IMR-90 (cell line): ENCODE measurements at regions not wholly inside any gene's neighbourhood (a gene's known extent, or its start where the extent isn't known, plus 50 kb on each side); places are given as distances from the start of the nearest gene placed in this dataset.

Experiments
- ATAC-seq: fragments of 200-7000 bp; cut with Tn5 transposase; 2 replicates; pipeline ENCODE4 v1.9.1; 2020; ENCODE audit warnings: low read depth, mild to moderate bottlenecking, moderate library complexity
- BruUV-seq: library from RNA; stranded (reverse); fragments of 400-500 nt; replicated peaks from 2 replicates; lab custom pipeline; 2021; lab: Mats Ljungman, UMichigan
- CTCF ChIA-PET: fragments of 300-600 bp; formaldehyde crosslinking; extraction: SDS; loops from one replicate; lab custom pipeline; 2021; ENCODE audit warnings: antibody characterized with exemption; lab: Yijun Ruan, JAX
- POLR2A ChIA-PET: fragments of 300-600 bp; sonication (Branson Sonifier 250); formaldehyde crosslinking; loops from one replicate; lab custom pipeline; 2022; ENCODE audit warnings: antibody characterized with exemption; ENCODE audit not compliant: unreplicated experiment; lab: Charles Lee
- DNase-seq: peaks from one replicate; pipeline ENCODE4 v3.0.0; 2013
- H2AFZ ChIP-seq: replicated peaks from 2 replicates; pipeline ENCODE3; 2013; ENCODE audit warnings: low read length, mild to moderate bottlenecking; ENCODE audit not compliant: poor library complexity
- H2AK5ac ChIP-seq: 2 replicates; pipeline ENCODE4 v1.6.1; 2013; ENCODE audit warnings: low read depth, low read length, inconsistent platforms
- H2AK9ac ChIP-seq: replicated peaks from 2 replicates; pipeline ENCODE3; 2013; ENCODE audit warnings: mild to moderate bottlenecking, low read depth, low read length, moderate library complexity; ENCODE audit not compliant: poor library complexity
- H2BK120ac ChIP-seq: 2 replicates; pipeline ENCODE4 v1.6.1; 2013; ENCODE audit warnings: low read depth, low read length, inconsistent platforms
- H2BK15ac ChIP-seq: 3 replicates; pipeline ENCODE4 v1.6.1; 2013; ENCODE audit warnings: low read depth, low read length, inconsistent platforms
- H2BK20ac ChIP-seq: 2 replicates; pipeline ENCODE4 v1.6.1; 2013; ENCODE audit warnings: low read depth, mild to moderate bottlenecking, inconsistent platforms, low read length, moderate library complexity
- H2BK5ac ChIP-seq: 2 replicates; pipeline ENCODE4 v1.6.1; 2013; ENCODE audit warnings: mild to moderate bottlenecking, low read depth, low read length, inconsistent platforms; ENCODE audit not compliant: poor library complexity, severe bottlenecking
- H3K14ac ChIP-seq: replicated peaks from 2 replicates; pipeline ENCODE4 v1.6.1; 2013; ENCODE audit warnings: low read depth, low read length, inconsistent platforms
- H3K18ac ChIP-seq: 2 replicates; pipeline ENCODE4 v1.6.1; 2013; ENCODE audit warnings: low read depth, low read length, control low read depth
- H3K23ac ChIP-seq: 2 replicates; pipeline ENCODE4 v1.6.1; 2013; ENCODE audit warnings: low read depth, low read length, inconsistent platforms
- H3K27ac ChIP-seq: 2 replicates; pipeline ENCODE4 v1.5.1; 2013; ENCODE audit warnings: mild to moderate bottlenecking, control low read depth, low read length; ENCODE audit not compliant: insufficient read depth
- H3K27me3 ChIP-seq: 2 replicates; pipeline ENCODE4 v1.6.1; 2013; ENCODE audit warnings: low read length; ENCODE audit not compliant: control insufficient read depth, insufficient read depth
- H3K36me3 ChIP-seq: 2 replicates; pipeline ENCODE4 v1.6.1; 2013; ENCODE audit warnings: low read length, mixed read lengths; ENCODE audit not compliant: control insufficient read depth, insufficient read depth
- H3K4ac ChIP-seq: 2 replicates; pipeline ENCODE4 v1.6.1; 2013; ENCODE audit warnings: low read depth, low read length, inconsistent platforms
- H3K4me1 ChIP-seq: 2 replicates; pipeline ENCODE4 v1.6.1; 2013; ENCODE audit warnings: low read length, mixed read lengths; ENCODE audit not compliant: control insufficient read depth, insufficient read depth
- H3K4me2 ChIP-seq: 2 replicates; pipeline ENCODE4 v1.6.1; 2013; ENCODE audit warnings: low read depth, mild to moderate bottlenecking, control low read depth, low read length, moderate library complexity
- H3K4me3 ChIP-seq: 2 replicates; pipeline ENCODE4 v1.5.1; 2013; ENCODE audit warnings: low read depth, mild to moderate bottlenecking, control low read depth, low read length, moderate library complexity; ENCODE audit not compliant: insufficient read depth
- H3K56ac ChIP-seq: 2 replicates; pipeline ENCODE4 v1.6.1; 2013; ENCODE audit warnings: low read length, inconsistent platforms; ENCODE audit not compliant: insufficient read depth; ENCODE audit errors: extremely low read depth
- H3K79me1 ChIP-seq, 2 experiments: 2 replicates each; pipeline ENCODE4 v1.6.1; 2013; ENCODE audit warnings: low read length in 2 of 2, inconsistent platforms in 1 of 2, low read depth in 1 of 2
- H3K9ac ChIP-seq: 2 replicates; pipeline ENCODE4 v1.6.1; 2013; ENCODE audit warnings: low read depth, low read length, control low read depth
- H3K9me1 ChIP-seq: 2 replicates; pipeline ENCODE4 v1.6.1; 2013; ENCODE audit warnings: low read length, inconsistent platforms; ENCODE audit not compliant: insufficient read depth
- H3K9me3 ChIP-seq: 2 replicates; pipeline ENCODE4 v1.6.1; 2013; ENCODE audit warnings: low read length; ENCODE audit not compliant: control insufficient read depth, insufficient read depth
- H4K20me1 ChIP-seq: 2 replicates; pipeline ENCODE4 v1.6.1; 2013; ENCODE audit warnings: low read length, inconsistent platforms; ENCODE audit not compliant: insufficient read depth
- H4K5ac ChIP-seq: 2 replicates; pipeline ENCODE4 v1.6.1; 2013; ENCODE audit warnings: mild to moderate bottlenecking, low read depth, low read length, control low read depth
- H4K8ac ChIP-seq, 2 experiments: 2 replicates each; pipeline ENCODE4 v1.6.1; 2013; ENCODE audit warnings: low read depth in 2 of 2, low read length in 2 of 2, control low read depth in 1 of 2, inconsistent platforms in 1 of 2
- H4K91ac ChIP-seq: 2 replicates; pipeline ENCODE4 v1.6.1; 2013; ENCODE audit warnings: low read depth, low read length, inconsistent platforms; ENCODE audit not compliant: insufficient read depth
- BHLHE40 ChIP-seq: fragments of 150-350 bp; IDR thresholded peaks from 2 replicates; pipeline ENCODE4 v1.6.1; 2016; ENCODE audit warnings: mild to moderate bottlenecking, low read depth, low read length
- CEBPB ChIP-seq: IDR thresholded peaks from 2 replicates; pipeline ENCODE4 v1.6.1; 2012; ENCODE audit warnings: low read depth, low read length, improper control_type of control experiment
- CHD1 ChIP-seq: IDR thresholded peaks from 2 replicates; pipeline ENCODE4 v1.6.1; 2012; ENCODE audit warnings: low read depth, low read length, improper control_type of control experiment
- MAZ ChIP-seq: IDR thresholded peaks from 2 replicates; pipeline ENCODE4 v1.6.1; 2012; ENCODE audit warnings: low read depth, mild to moderate bottlenecking, low read length, improper control_type of control experiment, moderate library complexity, borderline replicate concordance
- MXI1 ChIP-seq: IDR thresholded peaks from 2 replicates; pipeline ENCODE4 v1.6.1; 2012; ENCODE audit warnings: low read depth, mild to moderate bottlenecking, low read length, moderate library complexity, borderline replicate concordance
- SMC3 ChIP-seq: fragments of 150-350 bp; IDR thresholded peaks from 2 replicates; pipeline ENCODE4 v1.6.1; 2016; ENCODE audit warnings: low read depth, mild to moderate bottlenecking, antibody characterized with exemption, low read length, moderate library complexity
- USF2 ChIP-seq: fragments of 150-350 bp; IDR thresholded peaks from 2 replicates; pipeline ENCODE4 v1.6.1; 2017; ENCODE audit warnings: mild to moderate bottlenecking, antibody characterized with exemption, low read length, low read depth
- WGBS, 2 experiments: methylation state at CpG; one replicate each; pipeline versions ENCODE4 v1.1.5 to v1.1.7; 2013; ENCODE audit warnings: missing lambda C conversion rate in 2 of 2; ENCODE audit not compliant: insufficient read length in 1 of 2; ENCODE audit errors: extremely low coverage in 2 of 2; 5-methylcytosine and 5-hydroxymethylcytosine counted together
- dilution Hi-C: fragments of 300-500 bp; cut with HindIII; formaldehyde crosslinking; loops from one replicate; pipeline ENCODE4 v1.14.3; 2018; ENCODE audit warnings: low sequenced_read_pairs; ENCODE audit not compliant: unreplicated experiment
- in situ Hi-C: fragments of 300-500 bp; cut with MboI; formaldehyde crosslinking; loops from 3 replicates; pipeline ENCODE4 v1.14.3; 2019; ENCODE audit warnings: low sequenced_read_pairs, inconsistent platforms, mixed read lengths
- intact Hi-C: fragments of 100-400 bp; cut with micrococcal nuclease; formaldehyde crosslinking; loops from 2 replicates; pipeline ENCODE4 v1.10.0; 2022

- Histone ChIP-seq H4K8ac (no peak overlapping the region), H3K4ac (no peak overlapping the region), H2AK5ac (no peak overlapping the region), H3K4me1 (no peaks in the 10 kb centered on the region; the same call in 1 of the 2 replicates), H3K27me3 (peaks cover 29% of the 10 kb centered on the region), H4K91ac (no peak overlapping the region), H3K18ac (no peak overlapping the region), H4K5ac (no peak overlapping the region), H4K20me1 (no peaks in the 10 kb centered on the region), H2AFZ (no peak overlapping the region), H3K9me3 (peaks cover 2% of the 10 kb centered on the region; the same call in 1 of the 2 replicates), H3K4me2 (no peak overlapping the region), H3K4me3 (no peak overlapping the region), H2AK9ac (no peak overlapping the region), H3K79me1 (no peaks in the 10 kb centered on the region), H2BK5ac (no peak overlapping the region), H3K36me3 (no peaks in the 10 kb centered on the region), H3K9ac (no peak overlapping the region), H2BK20ac (no peak overlapping the region), H3K23ac (no peak overlapping the region), H3K56ac (no peak overlapping the region), H3K14ac (no peak overlapping the region), H2BK120ac (no peak overlapping the region), H3K27ac (no peak overlapping the region), H3K9me1 (peaks cover 3% of the 10 kb centered on the region; the same call in 1 of the 2 replicates), H2BK15ac (no peak overlapping the region)
- DNase-seq (no peak), ATAC-seq (no peak)
- intact Hi-C loops (no loop called here), dilution Hi-C loops (no loop called here), in situ Hi-C loops (loop anchor here (25.0 kb wide), 1 partner anchor 816 kb away; no protein-coding TSS in a partner anchor)
- TF ChIP-seq CHD1 (no peak), SMC3 (no peak), CEBPB (no peak), MAZ (no peak), MXI1 (no peak), BHLHE40 (no peak), USF2 (no peak)
- CTCF ChIA-PET = no interaction called here
- POLR2A ChIA-PET = no interaction called here
- no TSS peak for BruUV-seq
- WGBS, 2 experiments = 71% methylated on average over 6 of the region's 13 CpGs; no CpG with 5 or more reads in 1 of the 2 experiments
Measured at GRCh38 chr15:31478702-31479221, 152.1 kb downstream of the KLF13 start.
